ENCODE measurements at regions not wholly inside any gene's neighbourhood (a gene's known extent, or its start where the extent isn't known, plus 50 kb on each side); places are given as distances from the start of the nearest gene placed in this dataset.

- H3K4me3 ChIP-seq, result no peak overlapping the region
- intact Hi-C loops (cut with DNase I, micrococcal nuclease), result no loop called here
- H3K9me3 ChIP-seq, result no peaks in the 10 kb centered on the region
- DNase-seq (no peak), ATAC-seq (no peak)
- no peak for TF ChIP-seq CTCF (IDR thresholded peaks at IDR 0.05)
- no peaks in the 10 kb centered on the region for H3K36me3 ChIP-seq (ENCODE audit: low read depth)
- H3K4me1 ChIP-seq (ENCODE audit: low read depth), result no peaks in the 10 kb centered on the region
Observed at GRCh38 chrX:4243759-4244158, 530.3 kb upstream of the PRKX start.

GRCh38 chrX:4240541-4241194 is 527.2 kb upstream of the PRKX start:
- H3K4me3 ChIP-seq, result no peak overlapping the region
- no peak for TF ChIP-seq CTCF (IDR thresholded peaks at IDR 0.05)
- intact Hi-C loops (cut with DNase I, micrococcal nuclease), result no loop called here
- H3K4me1 ChIP-seq (ENCODE audit: low read depth), result no peaks in the 10 kb centered on the region
- DNase-seq (no peak), ATAC-seq (no peak)
- H3K36me3 ChIP-seq (ENCODE audit: low read depth), result no peaks in the 10 kb centered on the region
- no peaks in the 10 kb centered on the region for H3K9me3 ChIP-seq

- no peak for TF ChIP-seq CTCF (IDR thresholded peaks at IDR 0.05)
- H3K4me1 ChIP-seq (ENCODE audit: low read depth), result no peaks in the 10 kb centered on the region
- intact Hi-C loops (cut with DNase I, micrococcal nuclease), result no loop called here
- no peaks in the 10 kb centered on the region for H3K36me3 ChIP-seq (ENCODE audit: low read depth)
- no peak for DNase-seq
- no peak for ATAC-seq
- H3K4me3 ChIP-seq, result no peak overlapping the region
- no peaks in the 10 kb centered on the region for H3K9me3 ChIP-seq
Observed at GRCh38 chrX:4239650-4240540, 526.4 kb upstream of the PRKX start.

- no peak for TF ChIP-seq CTCF (IDR thresholded peaks at IDR 0.05)
- Histone ChIP-seq H3K4me1 (ENCODE audit: low read depth) (no peaks in the 10 kb centered on the region), H3K4me3 (no peak overlapping the region), H3K36me3 (ENCODE audit: low read depth) (no peaks in the 10 kb centered on the region), H3K9me3 (no peaks in the 10 kb centered on the region)
- no peak for DNase-seq
- no peak for ATAC-seq
- intact Hi-C loops (cut with DNase I, micrococcal nuclease), result no loop called here
Observed at GRCh38 chrX:4238916-4239315, 525.5 kb upstream of the PRKX start.

- intact Hi-C loops (cut with DNase I, micrococcal nuclease), result no loop called here
- no peak for TF ChIP-seq CTCF (IDR thresholded peaks at IDR 0.05)
- H3K4me1 ChIP-seq (ENCODE audit: low read depth), result no peaks in the 10 kb centered on the region
- no peak for ATAC-seq
- H3K4me3 ChIP-seq, result no peak overlapping the region
- no peaks in the 10 kb centered on the region for H3K36me3 ChIP-seq (ENCODE audit: low read depth)
- no peaks in the 10 kb centered on the region for H3K9me3 ChIP-seq
- no peak for DNase-seq
Observed at GRCh38 chrX:4225086-4225485, 511.6 kb upstream of the PRKX start.

Data from mucosa of descending colon (tissue), 3 donors.